ENCODE measurements at regions not wholly inside any gene's neighbourhood (a gene's known extent, or its start where the extent isn't known, plus 50 kb on each side); places are given as distances from the start of the nearest gene placed in this dataset.

GRCh38 chr2:41400088-41400665 is 647.6 kb upstream of the PKDCC start:
- DNase-seq (ENCODE audit: low read depth), result no peak

GRCh38 chr2:41405441-41405840 is 642.4 kb upstream of the PKDCC start:
- DNase-seq (ENCODE audit: low read depth), result no peak

- no peak for DNase-seq (ENCODE audit: low read depth)
Measured at GRCh38 chr2:41409328-41409727, 638.5 kb upstream of the PKDCC start.

DNA sequence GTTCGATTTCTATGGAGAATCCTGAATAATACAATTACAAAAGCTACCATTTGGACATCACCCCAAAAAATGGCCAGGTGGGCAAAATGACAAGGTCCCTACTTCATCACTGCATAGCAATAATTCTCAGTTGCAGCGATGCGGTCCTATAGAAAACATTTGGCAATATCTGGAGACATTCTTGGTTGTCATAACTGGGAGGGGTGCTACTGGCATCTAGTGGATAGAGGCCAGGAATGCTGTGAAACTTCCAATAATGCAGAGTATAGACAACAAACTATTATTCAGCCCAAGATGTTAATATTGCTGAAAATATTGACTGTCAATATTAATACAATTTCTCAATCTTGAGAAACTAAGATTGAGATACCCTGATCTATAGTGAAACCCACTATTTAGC is 637.8 kb upstream of the PKDCC start:
- DNase-seq (ENCODE audit: low read depth), result no peak

DNA sequence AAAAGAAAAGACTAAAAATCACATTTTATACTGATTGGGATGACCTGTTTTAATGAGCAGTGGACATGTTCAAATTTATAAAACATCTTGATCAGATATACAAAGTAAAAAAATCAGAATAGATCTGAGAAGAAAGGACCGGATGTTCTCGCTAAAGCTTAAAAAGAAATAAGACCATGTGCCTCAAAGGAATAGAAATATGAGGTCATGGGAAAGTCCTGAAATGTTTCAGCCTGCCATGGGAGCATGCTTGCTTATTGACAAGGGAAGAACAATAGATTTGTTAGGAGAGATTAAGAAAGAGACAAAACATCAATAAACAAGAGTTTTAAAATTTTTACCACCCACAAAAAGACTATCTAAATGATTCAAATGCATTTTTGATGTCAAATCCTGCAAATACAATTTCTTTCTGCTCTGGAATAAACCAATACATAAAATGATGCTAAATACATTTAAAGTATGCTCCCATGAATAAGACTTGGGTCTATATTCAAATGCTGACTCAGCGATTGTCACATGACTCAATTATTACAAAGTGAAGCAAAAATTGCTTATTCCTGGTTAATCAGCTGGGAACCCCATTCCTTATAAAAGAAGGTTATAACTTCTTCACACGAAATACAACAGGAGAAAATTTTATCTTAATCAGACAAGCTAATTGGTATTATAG is 633.9 kb upstream of the PKDCC start:
- no peak for DNase-seq (ENCODE audit: low read depth)

DNA sequence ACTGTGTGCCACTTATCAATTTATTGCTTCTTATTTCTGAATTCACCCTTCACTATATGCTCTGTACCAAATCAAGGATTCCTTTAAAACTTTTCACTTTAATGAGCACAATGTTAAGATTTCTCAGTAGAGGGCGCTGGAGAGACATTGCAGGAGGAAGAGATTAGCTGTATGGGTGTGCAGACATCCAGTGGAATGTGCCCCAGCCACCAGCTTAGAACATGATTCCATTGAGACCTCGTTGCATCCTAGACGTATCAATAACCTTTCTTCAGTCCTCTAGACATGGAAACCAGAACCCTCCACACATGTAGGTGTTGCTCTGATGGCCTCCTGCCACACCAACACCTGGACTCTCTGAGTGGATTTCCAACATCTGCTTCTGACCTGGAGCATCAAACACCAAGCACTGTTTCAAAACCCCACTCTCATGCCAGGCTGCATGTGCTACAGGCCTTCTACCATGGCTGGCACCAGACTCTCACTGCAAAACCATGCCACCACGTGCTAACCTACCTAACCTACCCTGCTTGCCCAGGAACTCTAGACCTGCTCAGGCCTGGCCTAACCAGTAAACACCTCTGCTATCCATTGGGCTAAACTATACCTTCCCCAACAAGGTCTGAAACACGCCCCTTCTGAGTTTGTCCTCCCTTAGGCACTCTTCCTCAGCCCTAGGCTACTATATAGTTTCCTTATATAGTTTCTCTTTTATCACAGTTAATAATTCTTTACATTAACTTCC is 633.2 kb upstream of the PKDCC start:
- DNase-seq (ENCODE audit: low read depth), result no peak

- DNase-seq (ENCODE audit: low read depth), result no peak
Measured at GRCh38 chr2:41417511-41417910, 630.3 kb upstream of the PKDCC start.

GRCh38 chr2:41420219-41420618 is 627.6 kb upstream of the PKDCC start:
- no peak for DNase-seq (ENCODE audit: low read depth)

GRCh38 chr2:41420872-41421271 is 626.9 kb upstream of the PKDCC start:
- no peak for DNase-seq (ENCODE audit: low read depth)

GRCh38 chr2:41431756-41432155 is 616.1 kb upstream of the PKDCC start:
- no peak for DNase-seq (ENCODE audit: low read depth)

GRCh38 chr2:41432459-41432858 is 615.4 kb upstream of the PKDCC start:
- DNase-seq (ENCODE audit: low read depth), result no peak

DNA sequence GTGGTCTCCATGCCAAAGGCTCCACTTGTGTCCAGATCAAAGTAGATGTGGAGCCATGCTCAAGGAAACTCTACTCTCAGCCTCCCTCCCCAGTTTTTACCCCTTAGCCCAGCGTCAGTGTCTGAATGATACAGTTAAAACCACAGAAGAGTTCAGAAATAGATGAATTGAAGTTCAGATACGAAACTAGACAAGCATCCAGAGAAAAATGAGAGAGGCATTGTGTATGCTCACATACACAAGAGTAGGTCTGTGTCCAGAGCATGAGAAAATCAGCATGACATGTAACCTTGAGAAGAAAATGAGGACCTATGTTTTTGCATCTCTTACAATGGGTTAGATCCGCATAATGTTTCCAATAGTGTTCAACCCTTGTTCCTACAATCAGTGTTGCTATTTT is 612.8 kb upstream of the PKDCC start:
- no peak for DNase-seq (ENCODE audit: low read depth)

DNA sequence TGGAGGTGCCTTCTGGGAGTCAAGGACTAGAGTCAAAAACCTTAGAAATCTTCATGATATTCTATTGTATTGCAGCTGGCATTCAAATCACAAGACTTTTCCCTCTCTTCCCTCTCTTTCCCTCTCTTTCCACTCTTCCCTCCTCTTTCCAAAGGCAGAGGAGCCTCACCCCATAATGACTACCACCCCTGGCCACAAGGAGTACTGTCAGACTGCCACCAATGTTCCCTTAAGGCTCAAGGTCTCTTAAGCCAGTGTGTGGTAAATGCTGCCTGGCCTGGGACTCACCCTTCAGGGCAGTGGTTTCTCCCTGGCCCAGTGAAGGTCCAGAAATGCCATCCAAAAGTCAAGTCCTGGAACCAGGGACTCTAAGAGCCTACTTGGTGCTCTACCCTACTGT is 605.9 kb upstream of the PKDCC start:
- DNase-seq (ENCODE audit: low read depth), result no peak

DNA sequence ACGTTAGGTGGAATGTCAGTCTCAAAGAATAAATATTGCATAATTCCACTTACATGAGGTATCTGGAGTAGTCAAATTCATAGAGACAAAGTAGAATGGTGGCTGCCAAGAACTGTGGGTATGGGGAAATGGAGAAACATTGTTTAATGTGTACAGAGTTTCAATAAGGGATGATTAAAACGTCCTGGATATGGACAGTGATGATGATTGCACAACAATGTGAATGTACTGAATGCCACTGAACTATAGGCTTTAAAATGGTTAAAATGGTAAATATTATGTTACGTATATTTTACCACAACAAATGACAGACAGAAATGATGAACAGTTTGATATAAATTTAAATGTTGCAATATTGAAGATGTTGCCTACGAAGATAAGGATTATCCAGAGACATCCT is 602.0 kb upstream of the PKDCC start:
- DNase-seq (ENCODE audit: low read depth), result no peak

GRCh38 chr2:41446266-41446665 is 601.6 kb upstream of the PKDCC start:
- DNase-seq (ENCODE audit: low read depth), result no peak

GRCh38 chr2:41448221-41448620 is 599.6 kb upstream of the PKDCC start:
- DNase-seq (ENCODE audit: low read depth), result no peak

GRCh38 chr2:41457026-41457425 is 590.8 kb upstream of the PKDCC start:
- DNase-seq (ENCODE audit: low read depth), result no peak

DNA sequence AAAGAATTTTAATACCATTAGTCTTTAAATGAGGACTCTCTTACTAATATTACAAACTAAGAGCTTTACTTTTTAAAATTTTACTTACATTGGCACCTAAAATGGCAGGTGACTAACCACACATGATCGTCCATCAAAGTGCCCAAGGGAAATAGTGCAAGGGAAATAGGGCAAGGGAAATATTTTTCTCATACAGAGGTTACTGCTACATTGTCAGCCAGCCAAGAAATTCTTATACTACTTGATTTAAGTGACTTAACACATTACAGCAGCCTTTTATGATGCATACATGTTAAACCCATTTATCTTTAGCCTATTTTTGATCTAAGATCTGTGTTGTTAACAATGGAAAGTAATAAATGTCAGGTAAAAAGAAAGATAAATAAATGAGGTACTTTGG is 587.2 kb upstream of the PKDCC start:
- no peak for DNase-seq (ENCODE audit: low read depth)

DNA sequence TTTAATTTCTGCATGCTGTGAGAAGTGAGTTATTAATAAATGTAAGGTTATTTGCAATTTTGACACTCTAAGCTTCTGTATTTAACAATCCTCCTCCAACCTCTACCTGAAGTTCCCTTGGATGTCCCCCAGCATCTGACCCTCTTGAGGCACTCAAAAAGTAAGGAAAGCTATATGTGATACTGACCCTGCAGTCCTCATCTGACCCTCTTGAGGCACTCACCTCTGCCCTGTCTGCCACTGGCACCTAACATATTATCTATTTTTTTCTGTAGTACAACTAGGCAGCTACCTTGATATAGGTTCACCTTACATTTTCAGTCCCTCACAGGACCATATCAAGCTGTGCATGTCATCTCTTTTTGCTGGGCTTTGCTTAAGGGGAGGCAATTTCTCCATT is 583.4 kb upstream of the PKDCC start:
- DNase-seq (ENCODE audit: low read depth), result no peak

DNA sequence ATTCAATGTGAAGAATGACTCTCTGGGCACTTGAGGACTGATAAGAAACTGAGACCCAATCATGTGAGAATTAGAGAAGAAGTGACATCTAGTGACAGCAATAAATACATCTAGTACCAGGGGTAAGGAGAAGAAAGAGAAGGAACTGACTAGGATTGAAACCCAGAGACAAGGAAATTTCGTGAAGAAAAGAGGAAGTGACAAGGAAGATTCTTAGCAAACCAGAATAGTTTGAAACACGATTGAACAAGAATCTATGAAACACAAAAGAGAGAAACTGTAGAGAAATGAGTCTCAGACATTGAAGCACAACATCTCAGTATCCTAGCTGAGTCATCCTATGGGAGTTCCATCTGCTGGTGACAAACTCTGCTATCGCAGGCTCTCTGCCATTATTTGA is 571.9 kb upstream of the PKDCC start:
- DNase-seq (ENCODE audit: low read depth), result no peak

DNA sequence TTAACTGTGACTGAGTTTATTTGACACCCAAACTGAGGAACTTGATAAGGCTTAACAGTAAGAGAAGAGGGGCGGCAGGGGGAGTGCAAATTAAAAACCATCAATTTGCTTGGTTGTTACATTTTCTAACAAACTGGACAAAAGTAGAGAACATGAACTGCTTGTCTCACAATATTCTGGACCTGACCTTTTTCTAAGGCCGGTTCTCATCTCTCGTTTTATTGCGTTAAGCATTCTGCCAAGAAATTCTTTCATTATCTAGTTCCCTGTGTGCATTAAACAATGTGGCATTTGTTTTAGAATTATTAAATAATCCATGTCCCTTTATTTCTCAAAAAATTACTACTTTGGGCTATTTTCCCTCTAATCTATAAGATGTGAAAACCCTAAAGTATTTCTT is 565.2 kb upstream of the PKDCC start:
- no peak for DNase-seq (ENCODE audit: low read depth)

GRCh38 chr2:41483226-41483625 is 564.6 kb upstream of the PKDCC start:
- no peak for DNase-seq (ENCODE audit: low read depth)

DNA sequence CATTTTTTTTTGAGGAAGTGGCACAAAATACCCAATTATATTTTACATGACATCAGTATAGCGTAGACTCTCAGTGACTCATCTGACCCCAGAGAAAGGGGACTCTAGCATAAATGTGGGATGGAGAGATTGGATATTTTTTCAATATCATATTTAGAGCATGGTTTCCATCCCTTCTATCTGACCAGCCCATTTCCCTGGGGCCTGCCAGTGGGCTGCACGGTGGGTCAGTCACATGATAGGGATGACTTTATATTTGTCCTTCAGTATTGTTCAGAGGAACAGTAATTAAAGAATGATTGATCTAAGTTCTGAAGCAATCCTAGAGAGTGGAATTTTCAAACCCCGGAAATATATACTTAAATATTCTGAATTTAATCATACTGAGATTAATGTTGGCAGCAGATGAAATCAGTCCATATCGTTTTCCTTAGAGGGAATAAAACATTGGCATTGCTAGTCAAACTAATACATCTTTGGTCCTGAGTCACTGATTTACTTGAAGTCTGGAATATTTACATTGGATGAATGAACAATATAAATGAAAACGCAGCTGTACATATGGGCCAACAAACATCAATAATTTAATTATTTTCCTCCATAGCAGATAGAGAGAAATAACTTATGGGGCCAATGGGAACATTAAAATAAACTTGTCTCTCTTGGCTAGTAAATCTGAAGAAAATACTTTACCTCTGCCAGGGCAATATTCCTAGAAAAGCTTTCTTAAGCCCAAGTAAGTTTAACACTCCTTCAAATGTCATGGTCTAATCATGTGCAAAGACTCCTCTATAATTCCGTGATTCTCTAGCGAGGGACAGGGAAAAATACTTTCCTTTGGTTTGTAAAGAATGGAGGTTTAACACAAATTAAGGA is 563.6 kb upstream of the PKDCC start:
- no peak for DNase-seq (ENCODE audit: low read depth)
